ENCODE measurements at regions not wholly inside any gene's neighbourhood (a gene's known extent, or its start where the extent isn't known, plus 50 kb on each side); places are given as distances from the start of the nearest gene placed in this dataset.

DNA sequence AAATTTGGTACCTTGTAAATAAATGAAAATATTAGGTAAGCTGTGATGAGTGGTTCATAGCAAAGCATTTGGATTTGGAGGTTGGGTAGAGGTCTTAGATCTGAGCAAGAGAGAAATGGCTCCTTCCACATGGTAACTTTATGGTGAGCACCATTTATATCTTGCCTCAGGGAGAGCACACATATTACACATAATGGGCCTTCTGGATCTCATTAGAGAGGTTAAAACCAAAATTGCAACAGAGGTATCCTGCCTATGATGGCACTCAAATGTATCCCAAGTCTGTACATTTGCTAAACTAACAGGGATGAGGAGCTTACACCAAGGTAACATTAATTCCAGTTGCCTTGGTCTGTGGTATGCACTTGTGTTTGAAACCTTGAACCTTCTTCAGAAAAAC lies 87.1 kb upstream of the PUDP start:
- Histone ChIP-seq H4K20me1 (ENCODE audit: control insufficient read depth, insufficient read depth, insufficient read length) (no peaks in the 10 kb centered on the region), H3K14ac (ENCODE audit: insufficient read depth, low read length) (no peak overlapping the region), H3K4me1 (ENCODE audit: insufficient read depth, low read length) (peaks cover 9% of the 10 kb centered on the region; the same call in 1 of the 2 replicates), H2BK12ac (ENCODE audit: insufficient read length, low read depth, low read length) (no peak overlapping the region), H3T11ph (ENCODE audit: low read length) (no peak overlapping the region), H3K79me1 (ENCODE audit: insufficient read depth, low read depth, low read length, poor library complexity, severe bottlenecking) (no peaks in the 10 kb centered on the region), H3K9me3 (ENCODE audit: control insufficient read depth, low read depth, low read length) (no peaks in the 10 kb centered on the region), H2BK5ac (ENCODE audit: insufficient read length, low read length) (no peak overlapping the region), H3K27me3 (ENCODE audit: insufficient read depth, low read length) (no peaks in the 10 kb centered on the region), H3K4ac (ENCODE audit: low read depth, low read length) (no peak overlapping the region), H2AFZ (ENCODE audit: low read length) (no peak overlapping the region), H3K4me2 (ENCODE audit: insufficient read depth, insufficient read length, low read length) (no peak overlapping the region), H2AK5ac (ENCODE audit: insufficient read length, low read length) (no peak overlapping the region), H3K79me2 (ENCODE audit: insufficient read depth, low read length) (no peaks in the 10 kb centered on the region), H3K56ac (ENCODE audit: insufficient read length, low read depth, low read length) (no peak overlapping the region), H3K27ac (ENCODE audit: insufficient read length, low read depth, low read length) (no peak overlapping the region), H2BK20ac (ENCODE audit: low read depth, low read length, poor library complexity, severe bottlenecking) (no peak overlapping the region), H2BK15ac (ENCODE audit: low read depth, low read length) (no peak overlapping the region), H4K8ac (replicated peaks; ENCODE audit: insufficient read length, low read depth, low read length) (no peak overlapping the region), H4K5ac (ENCODE audit: insufficient read length, low read depth, low read length) (no peak overlapping the region), H4K91ac (ENCODE audit: insufficient read length, low read depth, low read length) (no peak overlapping the region), H3K9ac (ENCODE audit: extremely low read depth, insufficient read length, low read length) (no peak overlapping the region), H2BK120ac (ENCODE audit: low read depth, low read length, poor library complexity, severe bottlenecking) (no peak overlapping the region), H3K23ac (ENCODE audit: insufficient read length, low read depth, low read length) (no peak overlapping the region), H3K18ac (ENCODE audit: insufficient read length, low read depth, low read length) (no peak overlapping the region), H3K23me2 (ENCODE audit: insufficient read length, low read depth, low read length, poor library complexity, severe bottlenecking) (no peaks in the 10 kb centered on the region)
- no peaks in the 10 kb centered on the region for H3K36me3 Mint-ChIP-seq (ENCODE audit: insufficient read depth in 1 of 3, low read depth in 3 of 3)
- peaks cover 65% of the 10 kb centered on the region for H3K27me3 Mint-ChIP-seq (ENCODE audit: low read depth)
- DNase-seq = no peak
- no peak overlapping the region for H3K4me3 Mint-ChIP-seq
- H3K4me1 Mint-ChIP-seq = peaks cover 21% of the 10 kb centered on the region in 2 experiments
- H3K27ac Mint-ChIP-seq = no peak overlapping the region
- TF ChIP-seq, protein P1, sequence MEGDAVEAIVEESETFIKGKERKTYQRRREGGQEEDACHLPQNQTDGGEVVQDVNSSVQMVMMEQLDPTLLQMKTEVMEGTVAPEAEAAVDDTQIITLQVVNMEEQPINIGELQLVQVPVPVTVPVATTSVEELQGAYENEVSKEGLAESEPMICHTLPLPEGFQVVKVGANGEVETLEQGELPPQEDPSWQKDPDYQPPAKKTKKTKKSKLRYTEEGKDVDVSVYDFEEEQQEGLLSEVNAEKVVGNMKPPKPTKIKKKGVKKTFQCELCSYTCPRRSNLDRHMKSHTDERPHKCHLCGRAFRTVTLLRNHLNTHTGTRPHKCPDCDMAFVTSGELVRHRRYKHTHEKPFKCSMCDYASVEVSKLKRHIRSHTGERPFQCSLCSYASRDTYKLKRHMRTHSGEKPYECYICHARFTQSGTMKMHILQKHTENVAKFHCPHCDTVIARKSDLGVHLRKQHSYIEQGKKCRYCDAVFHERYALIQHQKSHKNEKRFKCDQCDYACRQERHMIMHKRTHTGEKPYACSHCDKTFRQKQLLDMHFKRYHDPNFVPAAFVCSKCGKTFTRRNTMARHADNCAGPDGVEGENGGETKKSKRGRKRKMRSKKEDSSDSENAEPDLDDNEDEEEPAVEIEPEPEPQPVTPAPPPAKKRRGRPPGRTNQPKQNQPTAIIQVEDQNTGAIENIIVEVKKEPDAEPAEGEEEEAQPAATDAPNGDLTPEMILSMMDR (conservative IDR thresholded peaks at IDR 0.05) = no peak
- peaks cover 0 to 4% of the 10 kb centered on the region in 2 experiments; a peak in 2 of 5 replicates for H3K9me3 Mint-ChIP-seq

Measured in H9 (cell line).